Loucy (cell line): ENCODE measurements at regions not wholly inside any gene's neighbourhood (a gene's known extent, or its start where the extent isn't known, plus 50 kb on each side); places are given as distances from the start of the nearest gene placed in this dataset.

ENCODE experiments used
- H2AFZ ChIP-seq: fragments of 200-600 bp; sonication (generic); 2 replicates; pipeline ENCODE4 v1.6.0; 2016; ENCODE audit warnings: antibody characterized with exemption, mild to moderate bottlenecking, low read length, moderate library complexity
- H3F3A ChIP-seq: fragments of 200-600 bp; 2 replicates; pipeline ENCODE4 v1.6.0; 2016; ENCODE audit warnings: antibody characterized with exemption, low read depth, mild to moderate bottlenecking
- H3K27me3 ChIP-seq: fragments of 200-600 bp; sonication (generic); 2 replicates; pipeline ENCODE4 v1.6.1; 2014; ENCODE audit warnings: low read length, mild to moderate bottlenecking; ENCODE audit not compliant: insufficient read depth, poor library complexity, severe bottlenecking
- H3K36me3 ChIP-seq: fragments of 200-600 bp; sonication (generic); 2 replicates; pipeline ENCODE4 v1.6.1; 2016; ENCODE audit warnings: low read length; ENCODE audit not compliant: insufficient read depth
- H3K4me1 ChIP-seq: fragments of 200-600 bp; sonication (generic); 2 replicates; pipeline ENCODE4 v1.5.1; 2014; ENCODE audit warnings: low read length, mild to moderate bottlenecking; ENCODE audit not compliant: insufficient read depth, poor library complexity, severe bottlenecking
- H3K4me2 ChIP-seq: fragments of 200-600 bp; sonication (generic); 2 replicates; pipeline ENCODE4 v1.6.0; 2014; ENCODE audit warnings: antibody characterized with exemption, low read length, low read depth, mild to moderate bottlenecking; ENCODE audit not compliant: poor library complexity, severe bottlenecking
- H3K4me3 ChIP-seq: fragments of 200-600 bp; sonication (generic); 2 replicates; pipeline ENCODE4 v1.5.1; 2014; ENCODE audit warnings: low read length, mild to moderate bottlenecking, mixed read lengths; ENCODE audit not compliant: poor library complexity, severe bottlenecking
- H3K79me2 ChIP-seq: fragments of 200-600 bp; sonication (generic); 2 replicates; pipeline ENCODE4 v1.6.1; 2014; ENCODE audit warnings: low read length; ENCODE audit not compliant: insufficient read depth
- H3K9ac ChIP-seq: fragments of 200-600 bp; sonication (generic); 2 replicates; pipeline ENCODE4 v1.6.0; 2014; ENCODE audit warnings: mild to moderate bottlenecking, low read depth, low read length, moderate library complexity; ENCODE audit not compliant: poor library complexity, severe bottlenecking
- H3K9me2 ChIP-seq: fragments of 200-600 bp; sonication (generic); replicated peaks from 2 replicates; pipeline ENCODE4 v1.6.1; 2016; ENCODE audit warnings: low read depth, low read length, mixed read lengths
- H3K9me3 ChIP-seq: fragments of 200-600 bp; sonication (generic); 2 replicates; pipeline ENCODE4 v1.6.1; 2014; ENCODE audit warnings: mild to moderate bottlenecking, antibody characterized with exemption, low read length, low read depth; ENCODE audit not compliant: insufficient read depth
- H4K20me1 ChIP-seq: fragments of 200-600 bp; sonication (generic); 2 replicates; pipeline ENCODE4 v1.6.0; 2014; ENCODE audit warnings: antibody characterized with exemption, low read length, mild to moderate bottlenecking; ENCODE audit not compliant: insufficient read depth, poor library complexity, severe bottlenecking
- CTCF ChIP-seq: fragments of 200-600 bp; sonication (generic); conservative IDR thresholded peaks from 2 replicates; pipeline ENCODE4 v1.5.1; 2014; ENCODE audit warnings: mild to moderate bottlenecking, antibody characterized with exemption, low read length
- EZH2phosphoT487 ChIP-seq: fragments of 200-600 bp; IDR thresholded peaks from 2 replicates; pipeline ENCODE4 v1.6.1; 2018; ENCODE audit warnings: antibody characterized with exemption, mild to moderate bottlenecking, moderate library complexity, borderline replicate concordance

- no peaks in the 10 kb centered on the region for H3K36me3 ChIP-seq
- no peak for TF ChIP-seq EZH2phosphoT487
- no peak for TF ChIP-seq CTCF
- no peaks in the 10 kb centered on the region for H3K9me3 ChIP-seq
- H3K9me2 ChIP-seq: no peaks in the 10 kb centered on the region
- H3K4me3 ChIP-seq: no peak overlapping the region
- no peak overlapping the region for H3K4me2 ChIP-seq
- H4K20me1 ChIP-seq: no peaks in the 10 kb centered on the region
- H3K79me2 ChIP-seq: no peaks in the 10 kb centered on the region
- no peaks in the 10 kb centered on the region for H3K4me1 ChIP-seq
- no peaks in the 10 kb centered on the region for H3F3A ChIP-seq
- H3K9ac ChIP-seq: no peak overlapping the region
- H2AFZ ChIP-seq: no peak overlapping the region
- H3K27me3 ChIP-seq: no peaks in the 10 kb centered on the region
Observed at GRCh38 chr13:91295712-91296410, 51.6 kb upstream of the MIR17HG start.

- H3K9me3 ChIP-seq: no peaks in the 10 kb centered on the region
- no peak overlapping the region for H2AFZ ChIP-seq
- H3K27me3 ChIP-seq: no peaks in the 10 kb centered on the region
- H4K20me1 ChIP-seq: no peaks in the 10 kb centered on the region
- no peaks in the 10 kb centered on the region for H3K79me2 ChIP-seq
- no peak overlapping the region for H3K4me3 ChIP-seq
- no peaks in the 10 kb centered on the region for H3K36me3 ChIP-seq
- no peaks in the 10 kb centered on the region for H3K4me1 ChIP-seq
- H3K9me2 ChIP-seq: no peaks in the 10 kb centered on the region
- no peaks in the 10 kb centered on the region for H3F3A ChIP-seq
- TF ChIP-seq CTCF (no peak), EZH2phosphoT487 (no peak)
- no peak overlapping the region for H3K4me2 ChIP-seq
- no peak overlapping the region for H3K9ac ChIP-seq
Observed at GRCh38 chr13:91297503-91297902, 50.0 kb upstream of the MIR17HG start.
